ENCODE measurements at regions not wholly inside any gene's neighbourhood (a gene's known extent, or its start where the extent isn't known, plus 50 kb on each side); places are given as distances from the start of the nearest gene placed in this dataset.

GRCh38 chr2:120666433-120666832 lies 69.2 kb upstream of the GLI2 start:
- Histone ChIP-seq H3K4me1 (ENCODE audit: insufficient read depth) (no peaks in the 10 kb centered on the region), H2AFZ (no peak overlapping the region), H4K20me1 (replicated peaks; ENCODE audit: insufficient read depth) (no peaks in the 10 kb centered on the region), H3K27me3 (ENCODE audit: insufficient read depth) (peaks cover 16% of the 10 kb centered on the region; the same call in 1 of the 2 replicates), H3K4me3 (no peak overlapping the region), H3F3A (replicated peaks; ENCODE audit: low read depth) (no peaks in the 10 kb centered on the region), H3K9me2 (ENCODE audit: insufficient read depth) (peaks cover 6% of the 10 kb centered on the region; the same call in 1 of the 2 replicates), H3K79me2 (replicated peaks; ENCODE audit: insufficient read depth) (no peaks in the 10 kb centered on the region), H3K4me2 (no peak overlapping the region), H3K27ac (ENCODE audit: low read depth) (no peak overlapping the region), H3K36me3 (ENCODE audit: insufficient read depth) (peaks cover 9% of the 10 kb centered on the region; the same call in 1 of the 2 replicates)
- DNase-seq (ENCODE audit: low spot score): no peak
- no peak overlapping the region for H3K4me3 Mint-ChIP-seq
- no peak for ATAC-seq
- H3K4me1 Mint-ChIP-seq: peaks cover 13% of the 10 kb centered on the region; the same call in 2 of the 3 replicates
- peaks cover 21% of the 10 kb centered on the region for H3K36me3 Mint-ChIP-seq (ENCODE audit: low read depth)
- H3K9me3 Mint-ChIP-seq: peaks cover 45% of the 10 kb centered on the region
- TF ChIP-seq EZH2phosphoT487 (IDR thresholded peaks at IDR 0.05; ENCODE audit: unreplicated experiment) (no peak), JUNB (IDR thresholded peaks at IDR 0.05; ENCODE audit: unreplicated experiment) (no peak), REST (IDR thresholded peaks at IDR 0.05; ENCODE audit: unreplicated experiment) (no peak), CTCF (conservative IDR thresholded peaks at IDR 0.05; ENCODE audit: low read depth in 2 of 2) (no peak), ETS1 (IDR thresholded peaks at IDR 0.05) (no peak), POLR2AphosphoS5 (IDR thresholded peaks at IDR 0.05; ENCODE audit: low read depth) (no peak), EZH2 (IDR thresholded peaks at IDR 0.05; ENCODE audit: low read depth, unreplicated experiment) (no peak), ZNF462 (CRISPR knock-in tag; IDR thresholded peaks at IDR 0.05) (no peak), CREB1 (CRISPR knock-in tag; IDR thresholded peaks at IDR 0.05; ENCODE audit: low read depth) (no peak), ZNF331 (CRISPR knock-in tag; IDR thresholded peaks at IDR 0.05; ENCODE audit: low read depth) (no peak), NANOG (IDR thresholded peaks at IDR 0.05; ENCODE audit: borderline replicate concordance) (no peak), STAT1 (IDR thresholded peaks at IDR 0.05; ENCODE audit: unreplicated experiment) (no peak), ZNF114 (CRISPR knock-in tag; IDR thresholded peaks at IDR 0.05) (no peak)
- H3K27ac Mint-ChIP-seq: no peak overlapping the region
- peaks cover 33% of the 10 kb centered on the region for H3K27me3 Mint-ChIP-seq (ENCODE audit: insufficient read depth, low read depth, poor library complexity)
